Neural cell (in vitro differentiated cells): ENCODE measurements at regions not wholly inside any gene's neighbourhood (a gene's known extent, or its start where the extent isn't known, plus 50 kb on each side); places are given as distances from the start of the nearest gene placed in this dataset.

Experiments
- H2AFZ ChIP-seq: fragments of 200-600, 300-800 bp; sonication (generic), shearing (Covaris generic); 2 replicates; pipeline ENCODE4 v1.6.0; 2014; ENCODE audit warnings: low read depth, mild to moderate bottlenecking, antibody characterized with exemption, low read length, moderate library complexity
- H3F3A ChIP-seq: fragments of 200-600 bp; shearing (Covaris generic); 2 replicates; pipeline ENCODE4 v1.6.1; 2016; ENCODE audit warnings: mild to moderate bottlenecking, moderate library complexity, mixed read lengths, antibody characterized with exemption, low read length; ENCODE audit not compliant: insufficient read depth, poor library complexity, severe bottlenecking
- H3K27ac ChIP-seq: fragments of 200-600, 300-800 bp; sonication (generic), shearing (Covaris generic); 2 replicates; pipeline ENCODE4 v1.5.1; 2014; ENCODE audit warnings: mild to moderate bottlenecking, low read length, moderate library complexity
- H3K27me3 ChIP-seq: fragments of 300-800, 200-600 bp; sonication (generic), shearing (Covaris generic); 2 replicates; pipeline ENCODE4 v1.6.0; 2014; ENCODE audit warnings: mild to moderate bottlenecking, low read depth, low read length, moderate library complexity; ENCODE audit not compliant: insufficient read depth
- H3K36me3 ChIP-seq: fragments of 300-800, 200-600 bp; sonication (generic), shearing (Covaris generic); 2 replicates; pipeline ENCODE4 v1.5.1; 2014; ENCODE audit warnings: mild to moderate bottlenecking, antibody characterized with exemption, low read length, moderate library complexity; ENCODE audit not compliant: insufficient read depth
- H3K4me2 ChIP-seq: fragments of 300-800, 200-600 bp; sonication (generic), shearing (Covaris generic); 2 replicates; pipeline ENCODE4 v1.6.0; 2014; ENCODE audit warnings: mild to moderate bottlenecking, low read length
- H3K4me3 ChIP-seq: fragments of 300-800, 200-600 bp; sonication (generic), shearing (Covaris generic); 2 replicates; pipeline ENCODE4 v1.5.1; 2014; ENCODE audit warnings: mild to moderate bottlenecking, low read length, moderate library complexity
- H3K79me2 ChIP-seq: fragments of 200-600 bp; shearing (Covaris generic); replicated peaks from 2 replicates; pipeline ENCODE4 v1.6.0; 2014; ENCODE audit warnings: mild to moderate bottlenecking, low read length, moderate library complexity; ENCODE audit not compliant: insufficient read depth
- H3K9ac ChIP-seq: fragments of 300-800, 200-600 bp; sonication (generic), shearing (Covaris generic); 2 replicates; pipeline ENCODE4 v1.6.1; 2016; ENCODE audit warnings: mild to moderate bottlenecking, low read length, mixed read lengths
- H3K9me2 ChIP-seq: fragments of 200-600 bp; shearing (Covaris generic); 2 replicates; pipeline ENCODE4 v1.6.1; 2016; ENCODE audit warnings: mild to moderate bottlenecking, low read length, mixed read lengths; ENCODE audit not compliant: insufficient read depth
- H3K9me3 ChIP-seq: fragments of 200-600, 300-800 bp; sonication (generic), shearing (Covaris generic); 2 replicates; pipeline ENCODE4 v1.6.1; 2016; ENCODE audit warnings: mild to moderate bottlenecking, mixed run types, low read length, moderate library complexity, mixed read lengths
- H4K20me1 ChIP-seq: fragments of 200-600 bp; shearing (Covaris generic); 2 replicates; pipeline ENCODE4 v1.6.1; 2016; ENCODE audit warnings: mild to moderate bottlenecking, mixed run types; ENCODE audit not compliant: insufficient read depth
- CTCF ChIP-seq: fragments of 450-650 bp; IDR thresholded peaks from 2 replicates; pipeline ENCODE4 v1.5.1; 2014; ENCODE audit warnings: antibody characterized with exemption, mild to moderate bottlenecking, moderate library complexity; ENCODE audit not compliant: poor library complexity, severe bottlenecking
- EP300 ChIP-seq: fragments of 450-650 bp; conservative IDR thresholded peaks from 2 replicates; pipeline ENCODE4 v1.6.1; 2014; ENCODE audit warnings: antibody characterized with exemption, mild to moderate bottlenecking, moderate library complexity; ENCODE audit not compliant: poor library complexity, severe bottlenecking
- EZH2 ChIP-seq: fragments of 200-600, 300-800 bp; shearing (Covaris generic), sonication (generic); IDR thresholded peaks from 2 replicates; pipeline ENCODE4 v1.6.1; 2014; ENCODE audit warnings: antibody characterized with exemption, low read length, borderline replicate concordance, mild to moderate bottlenecking; ENCODE audit not compliant: insufficient read depth, poor library complexity, severe bottlenecking
- MXI1 ChIP-seq: fragments of 450-650 bp; conservative IDR thresholded peaks from 2 replicates; pipeline ENCODE4 v1.6.1; 2014; ENCODE audit warnings: antibody characterized with exemption, mild to moderate bottlenecking; ENCODE audit not compliant: poor library complexity, severe bottlenecking
- POLR2AphosphoS5 ChIP-seq: IDR thresholded peaks from 2 replicates; pipeline ENCODE4 v1.6.1; 2012
- RAD21 ChIP-seq: fragments of 450-650 bp; conservative IDR thresholded peaks from 2 replicates; pipeline ENCODE4 v1.6.1; 2014; ENCODE audit warnings: antibody characterized with exemption, mild to moderate bottlenecking, moderate library complexity
- REST ChIP-seq: IDR thresholded peaks from 2 replicates; pipeline ENCODE4 v1.6.1; 2012; ENCODE audit warnings: borderline replicate concordance
- SMC3 ChIP-seq: fragments of 450-650 bp; conservative IDR thresholded peaks from 2 replicates; pipeline ENCODE4 v1.6.1; 2014; ENCODE audit warnings: antibody characterized with exemption, mild to moderate bottlenecking, moderate library complexity; ENCODE audit not compliant: poor library complexity
- TAF1 ChIP-seq: IDR thresholded peaks from 2 replicates; pipeline ENCODE4 v1.6.1; 2012; ENCODE audit warnings: low read depth

- Histone ChIP-seq H2AFZ (no peak overlapping the region), H3K9me3 (no peaks in the 10 kb centered on the region), H3K9me2 (no peaks in the 10 kb centered on the region), H3K4me2 (no peak overlapping the region), H3K79me2 (no peaks in the 10 kb centered on the region), H3K36me3 (no peaks in the 10 kb centered on the region), H3K27ac (no peak overlapping the region), H3F3A (no peaks in the 10 kb centered on the region), H4K20me1 (no peaks in the 10 kb centered on the region), H3K4me3 (no peak overlapping the region), H3K9ac (no peak overlapping the region), H3K27me3 (no peaks in the 10 kb centered on the region)
- TF ChIP-seq POLR2AphosphoS5 (no peak), CTCF (no peak), TAF1 (no peak), SMC3 (no peak), EP300 (no peak), REST (no peak), RAD21 (no peak), MXI1 (no peak), EZH2 (no peak)
These were observed 498.0 kb upstream of the PROK2 start for GRCh38 chr3:72282918-72283317.

GRCh38 chr3:72281551-72281950, 496.6 kb upstream of the PROK2 start:
- H3K27me3 ChIP-seq = no peaks in the 10 kb centered on the region
- no peaks in the 10 kb centered on the region for H3K9me3 ChIP-seq
- no peak overlapping the region for H3K9ac ChIP-seq
- no peaks in the 10 kb centered on the region for H3K36me3 ChIP-seq
- H3K9me2 ChIP-seq = no peaks in the 10 kb centered on the region
- no peak overlapping the region for H2AFZ ChIP-seq
- H4K20me1 ChIP-seq = no peaks in the 10 kb centered on the region
- no peaks in the 10 kb centered on the region for H3F3A ChIP-seq
- H3K27ac ChIP-seq = no peak overlapping the region
- no peak overlapping the region for H3K4me3 ChIP-seq
- H3K4me2 ChIP-seq = no peak overlapping the region
- H3K79me2 ChIP-seq = no peaks in the 10 kb centered on the region
- no peak for TF ChIP-seq REST
- no peak for TF ChIP-seq EP300
